ENCODE measurements at regions not wholly inside any gene's neighbourhood (a gene's known extent, or its start where the extent isn't known, plus 50 kb on each side); places are given as distances from the start of the nearest gene placed in this dataset.

- Histone ChIP-seq H3K9me3 (no peaks in the 10 kb centered on the region), H3K4me3 (no peak overlapping the region), H3K27ac (no peak overlapping the region), H3K36me3 (no peaks in the 10 kb centered on the region), H3K4me1 (ENCODE audit: insufficient read depth) (no peaks in the 10 kb centered on the region), H3K27me3 (no peaks in the 10 kb centered on the region)
- 74 to 83% (median 80%) methylated on average over 6 of the region's 6 CpGs for WGBS, 3 donors
- no peak for TF ChIP-seq CTCF (IDR thresholded peaks at IDR 0.05)
- TF ChIP-seq POLR2A (IDR thresholded peaks at IDR 0.05), result no peak
- TF ChIP-seq EP300 (IDR thresholded peaks at IDR 0.05), result no peak
- intact Hi-C loops (cut with DNase I), result no loop called here
- DNase-seq, result no peak
These were observed 129.5 kb downstream of the FOXD1 start for GRCh38 chr5:73319036-73319435.

GRCh38 chr5:73318308-73318719 is 130.3 kb downstream of the FOXD1 start:
- 63 to 77% (median 71%) methylated on average over 1 of the region's 1 CpG for WGBS, 3 donors

DNA sequence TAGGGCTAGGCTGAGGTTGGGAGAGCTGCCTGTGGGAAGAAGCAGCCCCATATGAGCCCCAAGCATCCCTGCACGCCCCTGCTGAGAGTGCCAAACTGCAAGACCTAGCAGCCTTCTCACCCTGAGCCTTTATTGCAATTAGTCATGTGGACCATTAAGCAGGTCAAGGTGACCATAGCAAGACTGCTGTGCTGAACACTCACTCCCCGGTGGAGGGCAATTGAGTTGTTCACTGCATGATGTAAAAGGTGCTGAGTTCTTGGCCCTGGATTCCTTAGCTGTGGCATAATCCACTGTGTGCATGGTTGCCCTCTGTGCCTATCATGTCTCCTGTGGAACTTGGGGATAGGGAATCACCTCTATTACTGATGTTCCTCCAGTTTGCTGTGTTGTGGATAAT is 131.1 kb downstream of the FOXD1 start:
- no peak overlapping the region for H3K27ac ChIP-seq
- no peaks in the 10 kb centered on the region for H3K4me1 ChIP-seq (ENCODE audit: insufficient read depth)
- no peaks in the 10 kb centered on the region for H3K27me3 ChIP-seq
- no peaks in the 10 kb centered on the region for H3K36me3 ChIP-seq
- intact Hi-C loops (cut with DNase I), result no loop called here
- no peak for DNase-seq
- TF ChIP-seq CTCF (IDR thresholded peaks at IDR 0.05) (no peak), POLR2A (IDR thresholded peaks at IDR 0.05) (no peak), EP300 (IDR thresholded peaks at IDR 0.05) (no peak)
- no peaks in the 10 kb centered on the region for H3K9me3 ChIP-seq
- no peak overlapping the region for H3K4me3 ChIP-seq
- WGBS, 3 donors, result 40 to 57% (median 41%) methylated on average over 2 of the region's 2 CpGs

More at GRCh38 chr5:73318308-73318719, 130.3 kb downstream of the FOXD1 start:
- Histone ChIP-seq H3K27me3 (no peaks in the 10 kb centered on the region), H3K36me3 (no peaks in the 10 kb centered on the region), H3K4me3 (no peak overlapping the region), H3K4me1 (ENCODE audit: insufficient read depth) (no peaks in the 10 kb centered on the region), H3K27ac (no peak overlapping the region), H3K9me3 (no peaks in the 10 kb centered on the region)
- no peak for TF ChIP-seq POLR2A (IDR thresholded peaks at IDR 0.05)
- intact Hi-C loops (cut with DNase I), result no loop called here
- DNase-seq, result no peak

- no peaks in the 10 kb centered on the region for H3K27me3 ChIP-seq
- intact Hi-C loops (cut with DNase I), result no loop called here
- WGBS, 3 donors, result 79 to 84% (median 79%) methylated on average over 8 of the region's 8 CpGs
These were observed 134.0 kb downstream of the FOXD1 start for GRCh38 chr5:73314395-73315257.

More at GRCh38 chr5:73314395-73315257, 134.0 kb downstream of the FOXD1 start:
- H3K9me3 ChIP-seq, result no peaks in the 10 kb centered on the region
- no peak overlapping the region for H3K27ac ChIP-seq
- TF ChIP-seq EP300 (IDR thresholded peaks at IDR 0.05) (no peak), POLR2A (IDR thresholded peaks at IDR 0.05) (no peak), CTCF (IDR thresholded peaks at IDR 0.05) (no peak)
- no peaks in the 10 kb centered on the region for H3K4me1 ChIP-seq (ENCODE audit: insufficient read depth)
- no peak overlapping the region for H3K4me3 ChIP-seq
- H3K36me3 ChIP-seq, result no peaks in the 10 kb centered on the region
- DNase-seq, result no peak

All from ovary (tissue), 7 donors.